ENCODE measurements at regions not wholly inside any gene's neighbourhood (a gene's known extent, or its start where the extent isn't known, plus 50 kb on each side); places are given as distances from the start of the nearest gene placed in this dataset.
A peak's percentile ranks its signal among the peaks of the same experiment; 100 is the strongest.

GRCh38 chr18:60676815-60677214 lies 304.2 kb upstream of the MC4R start:
- 49 to 52% methylated on average over 4 of the region's 4 CpGs for WGBS, 2 donors

GRCh38 chr18:60684843-60685513 lies 312.4 kb upstream of the MC4R start:
- 24 to 33% methylated on average over 6 of the region's 6 CpGs for WGBS, 2 donors
- DNase-seq = no peak
- ATAC-seq = peak in 1 of 4 donors; percentile 46
- Histone ChIP-seq H3K27me3 (no peaks in the 10 kb centered on the region), H3K36me3 (no peaks in the 10 kb centered on the region), H3K27ac (no peak overlapping the region), H3K9me3 (no peaks in the 10 kb centered on the region), H3K4me3 (no peak overlapping the region), H3K4me1 (no peaks in the 10 kb centered on the region)
- TF ChIP-seq CTCF (IDR thresholded peaks at IDR 0.05) = peak in 2 of 4 donors; percentile 43 to 44
- intact Hi-C loops (cut with DNase I) = loop anchor here in 2 of 3 donors (10.0 kb wide), 1 partner anchor 820 kb away; no protein-coding TSS in a partner anchor
- no peak for FAIRE-seq

More at GRCh38 chr18:60676815-60677214, 304.2 kb upstream of the MC4R start:
- H3K27me3 ChIP-seq = no peaks in the 10 kb centered on the region
- no peak for TF ChIP-seq CTCF (IDR thresholded peaks at IDR 0.05)
- H3K36me3 ChIP-seq = no peaks in the 10 kb centered on the region
- DNase-seq = no peak
- intact Hi-C loops (cut with DNase I) = no loop called here
- H3K27ac ChIP-seq = no peak overlapping the region
- H3K4me1 ChIP-seq = no peaks in the 10 kb centered on the region
- H3K9me3 ChIP-seq = no peaks in the 10 kb centered on the region
- FAIRE-seq = no peak
- H3K4me3 ChIP-seq = no peak overlapping the region
- ATAC-seq = no peak

GRCh38 chr18:60686142-60686541 lies 313.6 kb upstream of the MC4R start:
- FAIRE-seq (no peak), DNase-seq (no peak), ATAC-seq (no peak)
- Histone ChIP-seq H3K9me3 (no peaks in the 10 kb centered on the region), H3K27me3 (no peaks in the 10 kb centered on the region), H3K4me3 (no peak overlapping the region), H3K27ac (no peak overlapping the region), H3K36me3 (no peaks in the 10 kb centered on the region), H3K4me1 (no peaks in the 10 kb centered on the region)
- TF ChIP-seq CTCF (IDR thresholded peaks at IDR 0.05) = no peak
- intact Hi-C loops (cut with DNase I) = loop anchor here in 2 of 3 donors (10.0 kb wide), 1 partner anchor 819 kb away; no protein-coding TSS in a partner anchor
- WGBS, 2 donors = 32% methylated on average over 3 of the region's 3 CpGs

- FAIRE-seq (no peak), DNase-seq (no peak), ATAC-seq (no peak)
- H3K9me3 ChIP-seq = no peaks in the 10 kb centered on the region
- H3K27me3 ChIP-seq = no peaks in the 10 kb centered on the region
- TF ChIP-seq CTCF (IDR thresholded peaks at IDR 0.05) = no peak
- H3K4me3 ChIP-seq = no peak overlapping the region
- intact Hi-C loops (cut with DNase I) = no loop called here
- H3K4me1 ChIP-seq = no peaks in the 10 kb centered on the region
- no peaks in the 10 kb centered on the region for H3K36me3 ChIP-seq
- no peak overlapping the region for H3K27ac ChIP-seq
Measured at GRCh38 chr18:60691061-60691460, 318.5 kb upstream of the MC4R start.

- no peak overlapping the region for H3K27ac ChIP-seq
- FAIRE-seq = no peak
- intact Hi-C loops (cut with DNase I) = no loop called here
- H3K36me3 ChIP-seq = no peaks in the 10 kb centered on the region
- H3K4me1 ChIP-seq = no peaks in the 10 kb centered on the region
- H3K27me3 ChIP-seq = no peaks in the 10 kb centered on the region
- WGBS, 2 donors = 62 to 74% methylated on average over 5 of the region's 5 CpGs
- H3K4me3 ChIP-seq = no peak overlapping the region
- ATAC-seq = no peak
- DNase-seq = no peak
- no peak for TF ChIP-seq CTCF (IDR thresholded peaks at IDR 0.05)
- no peaks in the 10 kb centered on the region for H3K9me3 ChIP-seq
Measured at GRCh38 chr18:60693426-60693825, 320.9 kb upstream of the MC4R start.
